Upper lobe of left lung (tissue), 6 donors: ENCODE measurements at regions not wholly inside any gene's neighbourhood (a gene's known extent, or its start where the extent isn't known, plus 50 kb on each side); places are given as distances from the start of the nearest gene placed in this dataset.

ENCODE experiments used
- ATAC-seq, 2 donors: fragments of 200-7000 bp; cut with Tn5 transposase; one replicate each; pipeline ENCODE4 v1.9.1; 2022; ENCODE audit warnings: mild to moderate bottlenecking in 2 of 2, moderate library complexity in 2 of 2; ENCODE audit not compliant: low FRiP score in 2 of 2
- DNase-seq, 2 donors: peaks; one replicate each; pipeline ENCODE4 v3.0.0-alpha.2; 2019 to 2020
- H3K27ac ChIP-seq, 4 donors: fragments of 200-600 bp; sonication (generic); one replicate each; pipeline ENCODE4 v1.5.1; 2016 to 2019
- H3K27me3 ChIP-seq, 4 donors: fragments of 200-600 bp; sonication (generic); one replicate each; pipeline ENCODE4 v1.5.1; 2017 to 2019
- H3K36me3 ChIP-seq, 4 donors: fragments of 200-600 bp; sonication (generic); one replicate each; pipeline ENCODE4 v1.5.1; 2016 to 2019
- H3K4me1 ChIP-seq, 4 donors: fragments of 200-600 bp; sonication (generic); one replicate each; pipeline ENCODE4 v1.5.1; 2018 to 2019
- H3K4me3 ChIP-seq, 4 donors: fragments of 200-600 bp; sonication (generic); one replicate each; pipeline ENCODE4 v1.5.1; 2017 to 2019; ENCODE audit warnings: mild to moderate bottlenecking in 2 of 4, moderate library complexity in 1 of 4
- H3K9me3 ChIP-seq, 4 donors: fragments of 200-600 bp; sonication (generic); one replicate each; pipeline ENCODE4 v1.5.1; 2018 to 2019
- EP300 ChIP-seq, 4 donors: sonication (generic); formaldehyde crosslinking; IDR thresholded peaks; one replicate each; pipeline ENCODE4 v1.5.1; 2017; ENCODE audit warnings: antibody characterized with exemption in 4 of 4, control low read depth in 2 of 4
- POLR2A ChIP-seq, 4 donors: fragments of 450-650 bp; IDR thresholded peaks; one replicate each; pipeline ENCODE4 v1.5.1; 2016 to 2017; ENCODE audit warnings: antibody characterized with exemption in 4 of 4, mild to moderate bottlenecking in 2 of 4
- POLR2AphosphoS5 ChIP-seq, 2 donors: sonication (generic); formaldehyde crosslinking; IDR thresholded peaks; one replicate each; pipeline ENCODE4 v1.5.1; 2017; ENCODE audit warnings: antibody characterized with exemption in 2 of 2
- WGBS, 2 donors: methylation state at CpG; one replicate each; pipeline ENCODE4 v1.1.5; 2017 to 2018; 5-methylcytosine and 5-hydroxymethylcytosine counted together
- TF ChIP-seq, protein P1 (sequence below), 6 experiments: fragments of 450-650 bp in 4 of 6; fragments of 200-600 bp in 2 of 6; sonication (generic) in 2 of 6; IDR thresholded peaks; one replicate each; pipeline ENCODE4 v1.5.1; 2016 to 2019; ENCODE audit warnings: antibody characterized with exemption in 6 of 6
- donor health status: DM: no; HTN: no; CAD: no; lungs with moderate emphysema.
- donor health status: DM: no; HTN: yes; CAD: no; lungs with severe emphysema.

DNA sequence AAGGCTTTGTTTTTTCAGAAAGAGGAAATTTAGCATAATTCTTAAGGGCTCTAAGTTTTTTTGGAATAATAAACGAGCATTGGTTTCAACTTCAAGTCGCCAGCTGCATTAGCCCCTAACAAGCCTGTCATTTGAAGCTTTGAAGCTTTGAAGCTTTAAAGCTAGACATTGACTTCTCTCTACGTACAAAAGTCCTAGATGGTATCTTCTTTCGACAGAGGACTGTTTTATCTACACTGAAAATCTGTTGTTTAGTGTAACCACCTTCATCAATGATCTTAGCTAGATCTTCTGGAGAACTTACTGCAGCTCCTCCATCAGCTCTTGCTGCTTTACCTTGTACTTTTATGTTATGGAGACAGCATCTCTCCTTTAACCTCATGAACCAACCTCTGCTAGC, 79.6 kb upstream of the TMEM72 start:
- H3K9me3 ChIP-seq = no peaks in the 10 kb centered on the region
- no peak for TF ChIP-seq EP300 (IDR thresholded peaks at IDR 0.05)
- no peak for TF ChIP-seq POLR2A (IDR thresholded peaks at IDR 0.05)
- H3K4me3 ChIP-seq = no peak overlapping the region
- no peak for DNase-seq
- peaks cover 0 to 4% (median 0%) of the 10 kb centered on the region in 4 donors for H3K4me1 ChIP-seq
- no peaks in the 10 kb centered on the region for H3K36me3 ChIP-seq
- no peak for ATAC-seq
- H3K27me3 ChIP-seq = no peaks in the 10 kb centered on the region
- H3K27ac ChIP-seq = no peak overlapping the region
- WGBS, 2 donors = 82 to 85% methylated on average over 4 of the region's 4 CpGs

DNA sequence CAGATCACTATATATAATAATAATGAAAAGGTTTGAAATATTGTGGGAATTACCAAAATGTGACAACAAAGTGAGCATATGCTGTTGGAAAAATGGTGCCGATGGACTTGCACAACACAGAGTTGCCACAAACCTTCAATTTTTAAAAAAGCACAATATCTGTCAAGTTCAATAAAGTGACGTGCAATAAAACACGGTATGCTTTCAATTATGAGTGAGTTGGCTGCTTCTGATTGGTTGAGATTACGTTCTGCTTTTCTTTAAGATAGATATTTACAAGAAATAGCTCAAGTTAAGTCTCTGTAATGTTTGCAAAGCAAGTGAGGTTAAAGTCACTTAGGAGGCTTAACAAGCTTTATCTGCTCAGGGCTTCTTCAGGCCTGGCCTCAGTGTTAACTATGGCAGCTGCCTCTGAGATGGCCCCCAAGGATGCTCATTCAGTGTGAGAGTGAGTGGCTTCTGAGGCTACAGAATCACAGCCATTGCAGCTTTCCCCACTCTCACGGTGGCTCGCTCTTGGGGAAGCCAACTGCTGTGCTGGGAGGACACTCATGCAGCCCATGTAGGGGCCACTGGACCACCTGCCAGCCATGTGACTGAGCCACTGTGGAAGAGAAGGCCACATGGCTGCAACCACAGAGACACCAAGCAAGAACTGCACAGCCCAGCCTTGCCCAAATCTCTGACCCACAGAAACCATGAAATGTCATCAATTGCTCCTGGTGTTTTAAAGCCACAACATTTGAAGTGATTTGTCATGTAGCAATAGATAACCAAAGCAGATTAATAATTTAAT, 78.3 kb upstream of the TMEM72 start:
- H3K4me3 ChIP-seq = no peak overlapping the region
- ATAC-seq = no peak
- TF ChIP-seq POLR2AphosphoS5 (IDR thresholded peaks at IDR 0.05) (no peak), EP300 (IDR thresholded peaks at IDR 0.05) (no peak), POLR2A (IDR thresholded peaks at IDR 0.05) (no peak)
- TF ChIP-seq, protein P1, sequence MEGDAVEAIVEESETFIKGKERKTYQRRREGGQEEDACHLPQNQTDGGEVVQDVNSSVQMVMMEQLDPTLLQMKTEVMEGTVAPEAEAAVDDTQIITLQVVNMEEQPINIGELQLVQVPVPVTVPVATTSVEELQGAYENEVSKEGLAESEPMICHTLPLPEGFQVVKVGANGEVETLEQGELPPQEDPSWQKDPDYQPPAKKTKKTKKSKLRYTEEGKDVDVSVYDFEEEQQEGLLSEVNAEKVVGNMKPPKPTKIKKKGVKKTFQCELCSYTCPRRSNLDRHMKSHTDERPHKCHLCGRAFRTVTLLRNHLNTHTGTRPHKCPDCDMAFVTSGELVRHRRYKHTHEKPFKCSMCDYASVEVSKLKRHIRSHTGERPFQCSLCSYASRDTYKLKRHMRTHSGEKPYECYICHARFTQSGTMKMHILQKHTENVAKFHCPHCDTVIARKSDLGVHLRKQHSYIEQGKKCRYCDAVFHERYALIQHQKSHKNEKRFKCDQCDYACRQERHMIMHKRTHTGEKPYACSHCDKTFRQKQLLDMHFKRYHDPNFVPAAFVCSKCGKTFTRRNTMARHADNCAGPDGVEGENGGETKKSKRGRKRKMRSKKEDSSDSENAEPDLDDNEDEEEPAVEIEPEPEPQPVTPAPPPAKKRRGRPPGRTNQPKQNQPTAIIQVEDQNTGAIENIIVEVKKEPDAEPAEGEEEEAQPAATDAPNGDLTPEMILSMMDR (IDR thresholded peaks at IDR 0.05) = no peak
- no peak for DNase-seq
- 88 to 91% methylated on average over 6 of the region's 6 CpGs for WGBS, 2 donors
- H3K4me1 ChIP-seq = peaks cover 0 to 4% (median 0%) of the 10 kb centered on the region in 4 donors
- H3K9me3 ChIP-seq = no peaks in the 10 kb centered on the region
- no peaks in the 10 kb centered on the region for H3K27me3 ChIP-seq
- H3K36me3 ChIP-seq = no peaks in the 10 kb centered on the region
- no peak overlapping the region for H3K27ac ChIP-seq

DNA sequence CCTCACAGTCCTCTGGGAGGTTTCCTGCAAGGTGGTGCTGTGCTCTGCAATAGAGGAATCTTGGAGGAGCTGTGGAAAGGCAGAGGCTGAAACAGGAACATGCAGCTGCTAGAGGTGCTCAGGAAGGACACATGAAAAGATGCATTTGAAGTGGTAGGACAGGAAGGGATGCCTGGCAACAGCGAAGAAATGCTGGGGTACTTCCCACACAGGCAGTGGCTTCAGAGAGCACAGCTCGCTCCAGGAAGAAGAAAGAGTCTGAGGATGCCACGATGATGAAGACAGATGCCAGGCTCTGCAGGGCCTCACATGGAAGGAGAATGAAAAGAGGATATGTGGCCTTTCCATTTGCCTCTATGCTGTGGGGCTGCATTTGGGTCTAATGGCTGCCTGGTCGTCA, 77.0 kb upstream of the TMEM72 start:
- H3K9me3 ChIP-seq = no peaks in the 10 kb centered on the region
- H3K27ac ChIP-seq = no peak overlapping the region
- no peak overlapping the region for H3K4me3 ChIP-seq
- peaks cover 0 to 4% (median 0%) of the 10 kb centered on the region in 4 donors for H3K4me1 ChIP-seq
- no peaks in the 10 kb centered on the region for H3K36me3 ChIP-seq
- ATAC-seq (no peak), DNase-seq (no peak)
- TF ChIP-seq POLR2A (IDR thresholded peaks at IDR 0.05) = no peak
- no peaks in the 10 kb centered on the region for H3K27me3 ChIP-seq
- whole genome bisulfite sequencing, 2 donors = 72 to 90% methylated on average over 4 of the region's 4 CpGs

DNA sequence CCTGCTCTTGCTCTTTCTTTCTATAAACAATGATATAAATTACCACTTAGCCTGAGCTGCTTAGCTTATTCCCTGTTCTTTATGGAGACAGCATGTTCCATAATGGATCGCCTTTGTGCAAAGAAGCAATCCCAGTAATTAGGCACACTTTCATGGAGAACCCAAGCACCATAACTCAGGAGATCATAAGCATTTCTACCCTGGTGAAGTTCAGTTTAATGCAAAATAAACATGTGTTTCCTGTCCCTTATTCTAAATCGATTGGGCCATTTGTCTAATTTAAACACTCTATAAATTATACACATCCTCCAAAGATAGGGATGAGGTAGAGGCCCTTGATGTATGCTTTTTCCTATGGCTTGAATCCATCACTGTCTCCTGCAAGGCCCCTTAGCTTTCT, 75.8 kb upstream of the TMEM72 start:
- 46 to 51% methylated on average over 2 of the region's 2 CpGs for WGBS, 2 donors
- H3K9me3 ChIP-seq = no peaks in the 10 kb centered on the region
- no peak overlapping the region for H3K27ac ChIP-seq
- TF ChIP-seq POLR2AphosphoS5 (IDR thresholded peaks at IDR 0.05) (no peak), EP300 (IDR thresholded peaks at IDR 0.05) (no peak), POLR2A (IDR thresholded peaks at IDR 0.05) (no peak)
- TF ChIP-seq, protein P1 (IDR thresholded peaks at IDR 0.05) = no peak
- H3K36me3 ChIP-seq = no peaks in the 10 kb centered on the region
- H3K4me1 ChIP-seq = no peaks in the 10 kb centered on the region
- no peak overlapping the region for H3K4me3 ChIP-seq
- ATAC-seq (no peak), DNase-seq (no peak)
- no peaks in the 10 kb centered on the region for H3K27me3 ChIP-seq

DNA sequence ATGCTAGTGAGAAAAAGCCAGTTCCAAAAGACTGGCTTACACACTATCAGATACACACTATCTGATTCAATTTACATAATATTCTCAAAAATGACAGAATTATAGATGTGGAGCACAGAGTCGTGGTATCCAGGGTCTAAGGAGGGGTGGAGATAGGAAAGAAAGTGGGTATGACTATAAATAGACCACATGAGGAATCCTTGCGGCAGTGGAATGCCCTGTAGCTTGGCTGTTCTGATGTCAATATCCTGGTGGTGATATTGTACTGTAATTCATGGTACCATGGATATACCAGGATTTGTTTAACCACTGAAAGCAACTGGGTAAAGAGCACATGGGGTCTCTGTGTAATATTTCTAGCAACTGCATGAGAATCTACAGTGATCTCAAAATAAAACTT, 67.7 kb upstream of the TMEM72 start:
- no peaks in the 10 kb centered on the region for H3K36me3 ChIP-seq
- DNase-seq (no peak), ATAC-seq (no peak)
- no peaks in the 10 kb centered on the region for H3K27me3 ChIP-seq
- whole genome bisulfite sequencing, 2 donors = 73 to 74% methylated on average over 2 of the region's 2 CpGs
- no peak for TF ChIP-seq POLR2AphosphoS5 (IDR thresholded peaks at IDR 0.05)
- no peaks in the 10 kb centered on the region for H3K9me3 ChIP-seq
- H3K4me1 ChIP-seq = no peaks in the 10 kb centered on the region
- no peak overlapping the region for H3K27ac ChIP-seq
- no peak overlapping the region for H3K4me3 ChIP-seq

DNA sequence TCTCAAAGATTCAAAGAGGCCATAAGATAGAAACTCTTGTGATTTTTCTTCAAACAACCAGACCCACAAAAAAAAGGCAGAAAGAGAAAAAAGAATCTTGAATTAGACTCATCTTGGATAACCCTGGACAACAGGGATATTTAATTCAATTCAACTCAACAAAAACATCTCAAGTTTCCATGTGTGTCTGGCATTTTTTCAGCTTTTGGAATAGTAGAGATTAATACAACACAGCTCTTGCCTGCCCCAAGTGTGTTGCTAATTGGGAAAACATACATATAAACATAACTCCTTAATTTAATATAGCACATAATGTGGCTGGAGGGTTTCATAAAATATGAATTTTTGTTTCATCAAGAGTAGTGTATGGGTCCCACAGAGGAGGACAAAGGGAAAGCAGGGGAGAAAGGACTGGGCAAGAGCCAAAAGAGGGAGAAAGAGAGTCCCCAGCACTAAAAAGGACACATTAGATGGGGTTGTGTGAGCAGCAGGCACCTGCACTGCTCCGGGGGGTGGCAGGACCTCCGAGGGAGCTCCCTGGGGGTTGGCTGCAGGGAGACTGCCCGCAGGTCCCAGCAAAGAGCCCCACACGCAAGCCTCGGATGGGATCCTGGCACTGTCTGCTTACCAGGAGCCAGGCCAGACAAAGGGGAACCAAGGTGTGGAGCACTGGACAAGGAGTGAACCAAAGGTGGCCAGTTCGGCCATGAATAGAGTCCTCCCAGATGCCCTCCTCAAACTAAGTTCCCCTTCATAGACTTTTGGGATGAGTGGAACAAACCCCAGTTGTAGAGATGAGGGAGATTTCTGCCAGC, 65.6 kb upstream of the TMEM72 start:
- WGBS, 2 donors = 85 to 88% methylated on average over 5 to 6 of the region's 6 CpGs
- Histone ChIP-seq H3K27me3 (no peaks in the 10 kb centered on the region), H3K27ac (no peak overlapping the region), H3K4me1 (no peaks in the 10 kb centered on the region), H3K36me3 (no peaks in the 10 kb centered on the region), H3K9me3 (no peaks in the 10 kb centered on the region), H3K4me3 (no peak overlapping the region)
- ATAC-seq = no peak
- TF ChIP-seq, protein P1 (IDR thresholded peaks at IDR 0.05) = no peak
- TF ChIP-seq POLR2AphosphoS5 (IDR thresholded peaks at IDR 0.05) (no peak), POLR2A (IDR thresholded peaks at IDR 0.05) (no peak), EP300 (IDR thresholded peaks at IDR 0.05) (no peak)
- DNase-seq = no peak
